ENCODE measurements at regions not wholly inside any gene's neighbourhood (a gene's known extent, or its start where the extent isn't known, plus 50 kb on each side); places are given as distances from the start of the nearest gene placed in this dataset.

DNA sequence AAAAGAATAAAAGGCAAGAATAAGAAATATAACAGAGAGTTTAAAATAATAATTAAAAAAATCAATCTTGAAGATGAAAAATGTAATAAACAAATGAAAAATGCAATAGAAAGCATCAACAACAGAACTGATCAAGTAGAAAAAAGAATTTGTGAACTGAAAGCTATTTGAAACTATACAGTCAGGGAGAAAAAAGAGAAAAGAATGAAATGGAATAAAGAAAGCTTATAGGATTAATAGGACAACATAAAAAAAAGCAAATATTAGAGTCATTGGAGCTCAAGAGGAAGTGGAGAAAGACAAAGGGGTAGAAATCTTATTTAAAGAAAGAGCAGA, 126.8 kb upstream of the RPL34 start:
- no peak for DNase-seq
- no peak overlapping the region for H3K4me3 Mint-ChIP-seq (ENCODE audit: unreplicated experiment)
- H3K27me3 Mint-ChIP-seq (ENCODE audit: unreplicated experiment), result peaks cover 4% of the 10 kb centered on the region
- peaks cover 13% of the 10 kb centered on the region for H3K36me3 Mint-ChIP-seq (ENCODE audit: unreplicated experiment)
- no peak overlapping the region for H3K27ac Mint-ChIP-seq (ENCODE audit: unreplicated experiment)
- H3K4me1 Mint-ChIP-seq (ENCODE audit: low read depth, unreplicated experiment), result no peaks in the 10 kb centered on the region
- TF ChIP-seq, protein P1, sequence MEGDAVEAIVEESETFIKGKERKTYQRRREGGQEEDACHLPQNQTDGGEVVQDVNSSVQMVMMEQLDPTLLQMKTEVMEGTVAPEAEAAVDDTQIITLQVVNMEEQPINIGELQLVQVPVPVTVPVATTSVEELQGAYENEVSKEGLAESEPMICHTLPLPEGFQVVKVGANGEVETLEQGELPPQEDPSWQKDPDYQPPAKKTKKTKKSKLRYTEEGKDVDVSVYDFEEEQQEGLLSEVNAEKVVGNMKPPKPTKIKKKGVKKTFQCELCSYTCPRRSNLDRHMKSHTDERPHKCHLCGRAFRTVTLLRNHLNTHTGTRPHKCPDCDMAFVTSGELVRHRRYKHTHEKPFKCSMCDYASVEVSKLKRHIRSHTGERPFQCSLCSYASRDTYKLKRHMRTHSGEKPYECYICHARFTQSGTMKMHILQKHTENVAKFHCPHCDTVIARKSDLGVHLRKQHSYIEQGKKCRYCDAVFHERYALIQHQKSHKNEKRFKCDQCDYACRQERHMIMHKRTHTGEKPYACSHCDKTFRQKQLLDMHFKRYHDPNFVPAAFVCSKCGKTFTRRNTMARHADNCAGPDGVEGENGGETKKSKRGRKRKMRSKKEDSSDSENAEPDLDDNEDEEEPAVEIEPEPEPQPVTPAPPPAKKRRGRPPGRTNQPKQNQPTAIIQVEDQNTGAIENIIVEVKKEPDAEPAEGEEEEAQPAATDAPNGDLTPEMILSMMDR (IDR thresholded peaks at IDR 0.05; ENCODE audit: partially characterized antibody, unreplicated experiment), result no peak
- peaks cover 6% of the 10 kb centered on the region for H3K9me3 Mint-ChIP-seq (ENCODE audit: unreplicated experiment)

DNA sequence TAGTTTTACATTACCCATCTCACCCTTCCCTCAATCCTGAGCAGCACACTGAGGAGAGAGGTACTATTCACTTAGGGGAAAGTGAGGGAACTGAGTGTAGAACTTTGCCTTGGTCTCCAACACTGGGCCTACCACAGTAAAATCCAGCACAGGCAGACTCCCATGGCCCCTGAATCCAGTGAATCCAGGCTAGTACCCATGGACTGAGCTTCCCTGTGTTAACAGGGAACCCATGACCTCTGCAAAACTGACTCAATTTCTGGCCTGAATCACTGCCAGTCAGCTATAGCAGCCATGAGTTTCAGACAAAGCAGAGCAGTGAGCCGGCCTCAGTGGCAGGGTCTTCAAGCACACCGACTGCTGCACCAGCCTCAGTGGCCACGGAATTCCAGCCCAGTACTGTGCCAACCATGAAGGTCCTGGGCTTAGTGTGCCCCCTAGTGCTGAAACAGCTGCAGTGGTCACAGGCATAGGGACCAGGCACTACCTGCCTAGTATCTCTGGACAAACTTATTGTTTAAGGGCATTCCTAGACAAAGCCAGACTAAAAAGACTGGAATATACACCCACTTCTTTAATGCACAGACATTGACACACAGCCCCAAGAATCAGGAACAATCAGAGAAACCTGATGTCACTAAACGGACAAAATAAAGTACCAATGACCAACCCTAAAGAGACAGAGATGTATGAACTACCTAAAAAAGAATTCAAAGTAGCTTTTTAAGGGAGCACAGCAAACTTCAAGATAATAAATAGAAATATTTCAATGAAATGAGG, 127.4 kb upstream of the RPL34 start:
- H3K9me3 Mint-ChIP-seq (ENCODE audit: unreplicated experiment), result peaks cover 6% of the 10 kb centered on the region
- TF ChIP-seq, protein P1 (IDR thresholded peaks at IDR 0.05; ENCODE audit: partially characterized antibody, unreplicated experiment), result peak; percentile 27
- no peaks in the 10 kb centered on the region for H3K4me1 Mint-ChIP-seq (ENCODE audit: low read depth, unreplicated experiment)
- H3K27me3 Mint-ChIP-seq (ENCODE audit: unreplicated experiment), result peaks cover 2% of the 10 kb centered on the region
- no peak overlapping the region for H3K4me3 Mint-ChIP-seq (ENCODE audit: unreplicated experiment)
- H3K36me3 Mint-ChIP-seq (ENCODE audit: unreplicated experiment), result peaks cover 13% of the 10 kb centered on the region
- H3K27ac Mint-ChIP-seq (ENCODE audit: unreplicated experiment), result no peak overlapping the region
- peak; percentile 25 for DNase-seq

DNA sequence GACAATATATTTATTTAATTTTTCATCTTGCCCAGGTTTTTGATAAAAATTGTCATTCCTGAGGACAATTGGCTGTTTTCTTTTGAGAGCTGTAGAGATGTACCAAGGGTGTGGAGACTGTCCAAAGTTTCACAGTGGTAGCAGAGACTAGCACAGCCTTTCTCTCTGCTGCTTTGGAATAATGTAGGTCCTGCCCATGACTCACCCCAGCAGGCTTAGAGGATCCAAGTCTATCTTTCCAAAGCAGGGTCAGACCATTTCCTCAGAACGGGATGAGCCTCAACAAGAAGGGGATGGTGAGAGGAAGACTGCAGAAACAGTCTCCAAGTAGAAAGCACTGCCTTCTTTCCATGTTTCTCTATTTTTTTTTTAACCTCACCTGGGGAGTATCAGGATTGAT, 131.5 kb upstream of the RPL34 start:
- TF ChIP-seq, protein P1 (IDR thresholded peaks at IDR 0.05; ENCODE audit: partially characterized antibody, unreplicated experiment), result no peak
- H3K36me3 Mint-ChIP-seq (ENCODE audit: unreplicated experiment), result peaks cover 13% of the 10 kb centered on the region
- H3K9me3 Mint-ChIP-seq (ENCODE audit: unreplicated experiment), result peaks cover 2% of the 10 kb centered on the region
- no peak overlapping the region for H3K27ac Mint-ChIP-seq (ENCODE audit: unreplicated experiment)
- H3K27me3 Mint-ChIP-seq (ENCODE audit: unreplicated experiment), result peaks cover 5% of the 10 kb centered on the region
- H3K4me3 Mint-ChIP-seq (ENCODE audit: unreplicated experiment), result no peak overlapping the region
- DNase-seq, result no peak
- H3K4me1 Mint-ChIP-seq (ENCODE audit: low read depth, unreplicated experiment), result no peaks in the 10 kb centered on the region

DNA sequence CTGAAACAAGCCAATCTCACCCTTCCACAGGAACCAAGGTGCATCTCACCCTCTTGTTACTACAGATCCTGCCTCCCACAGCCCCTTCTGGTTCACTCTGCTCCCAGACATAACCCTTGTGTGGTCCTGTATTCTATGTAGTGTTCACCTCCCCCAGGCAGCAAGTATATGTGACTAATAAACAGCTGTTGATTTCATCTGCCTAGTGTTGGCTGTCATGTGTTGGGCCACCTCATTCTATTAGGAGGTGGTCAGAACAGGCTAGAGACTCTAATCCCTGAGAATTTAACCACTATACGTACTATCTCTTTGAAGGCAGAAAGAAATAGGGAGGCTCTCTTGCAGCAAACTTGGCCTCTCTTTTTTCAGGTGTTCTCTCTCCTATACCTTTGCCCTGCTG, 134.3 kb upstream of the RPL34 start:
- TF ChIP-seq, protein P1 (IDR thresholded peaks at IDR 0.05; ENCODE audit: partially characterized antibody, unreplicated experiment), result no peak
- no peak for DNase-seq
- H3K9me3 Mint-ChIP-seq (ENCODE audit: unreplicated experiment), result no peaks in the 10 kb centered on the region

GRCh38 chr4:108484187-108484586, 136.2 kb upstream of the RPL34 start:
- DNase-seq, result no peak
- Mint-ChIP-seq H3K27me3 (ENCODE audit: unreplicated experiment) (peaks cover 5% of the 10 kb centered on the region), H3K36me3 (ENCODE audit: unreplicated experiment) (peaks cover 1% of the 10 kb centered on the region), H3K4me1 (ENCODE audit: low read depth, unreplicated experiment) (peaks cover 2% of the 10 kb centered on the region), H3K4me3 (ENCODE audit: unreplicated experiment) (no peak overlapping the region), H3K27ac (ENCODE audit: unreplicated experiment) (no peak overlapping the region), H3K9me3 (ENCODE audit: unreplicated experiment) (no peaks in the 10 kb centered on the region)
- TF ChIP-seq, protein P1 (IDR thresholded peaks at IDR 0.05; ENCODE audit: partially characterized antibody, unreplicated experiment), result no peak

More for the DNA sequence above, 134.3 kb upstream of the RPL34 start:
- peaks cover 5% of the 10 kb centered on the region for H3K27me3 Mint-ChIP-seq (ENCODE audit: unreplicated experiment)
- H3K4me1 Mint-ChIP-seq (ENCODE audit: low read depth, unreplicated experiment), result peaks cover 2% of the 10 kb centered on the region
- H3K4me3 Mint-ChIP-seq (ENCODE audit: unreplicated experiment), result no peak overlapping the region
- no peak overlapping the region for H3K27ac Mint-ChIP-seq (ENCODE audit: unreplicated experiment)
- peaks cover 6% of the 10 kb centered on the region for H3K36me3 Mint-ChIP-seq (ENCODE audit: unreplicated experiment)
